AG04450 (cell line): ENCODE measurements at regions not wholly inside any gene's neighbourhood (a gene's known extent, or its start where the extent isn't known, plus 50 kb on each side); places are given as distances from the start of the nearest gene placed in this dataset.

Experiments
- CTCF ChIA-PET: fragments of 300-600, 350-600 bp; formaldehyde crosslinking; extraction: SDS; loops from one replicate; lab custom pipeline; 2022; ENCODE audit warnings: antibody characterized with exemption, inconsistent platforms; lab: Charles Lee
- POLR2A ChIA-PET: fragments of 350-600 bp; formaldehyde crosslinking; extraction: SDS; loops from one replicate; lab custom pipeline; 2021; ENCODE audit warnings: antibody characterized with exemption, inconsistent platforms; lab: Yijun Ruan, JAX
- DNase-seq: peaks from one replicate; pipeline ENCODE4 v3.0.0-alpha.2; 2011; ENCODE audit warnings: low read depth, low spot score
- H3K27ac ChIP-seq: one replicate; pipeline ENCODE4 v1.5.1; 2012; ENCODE audit warnings: low read depth, low read length, control low read depth
- H3K27me3 ChIP-seq: one replicate; pipeline ENCODE4 v1.6.0; 2012; ENCODE audit warnings: low read length; ENCODE audit not compliant: control insufficient read depth, insufficient read depth
- H3K4me3 ChIP-seq: 2 replicates; pipeline ENCODE4 v1.5.1; 2011; ENCODE audit warnings: mild to moderate bottlenecking, low read depth, low read length, control low read depth
- H3K9me3 ChIP-seq: 2 replicates; pipeline ENCODE4 v1.5.1; 2012; ENCODE audit warnings: low read length; ENCODE audit not compliant: control insufficient read depth, insufficient read depth
- TF ChIP-seq, protein P1 (sequence below): IDR thresholded peaks from 2 replicates; pipeline ENCODE4 v1.5.1; 2011; ENCODE audit warnings: low read depth, low read length, control low read depth, inconsistent platforms

DNA sequence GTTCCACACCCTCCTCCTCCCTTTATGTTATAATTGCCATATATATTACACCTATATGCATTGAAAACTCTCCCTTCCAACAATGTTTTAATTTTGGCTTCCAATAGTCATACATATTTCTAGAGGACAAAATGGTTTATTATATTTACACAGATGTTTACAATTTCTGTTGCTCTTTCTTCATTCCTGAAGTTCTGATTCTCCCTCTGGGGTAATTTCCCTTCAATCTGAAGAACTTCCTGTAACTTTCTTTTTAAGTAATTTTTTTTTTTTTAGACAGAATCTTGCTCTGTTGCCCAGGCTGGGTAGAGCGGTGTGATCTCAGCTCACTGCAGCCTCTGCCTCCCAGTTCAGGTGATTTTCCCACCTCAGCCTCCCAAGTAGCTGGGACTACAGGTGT, 173.0 kb upstream of the MAP1B start:
- CTCF ChIA-PET: no interaction called here
- POLR2A ChIA-PET: no interaction called here
- Histone ChIP-seq H3K27me3 (peaks cover 9% of the 10 kb centered on the region), H3K9me3 (no peaks in the 10 kb centered on the region), H3K27ac (no peak overlapping the region), H3K4me3 (no peak overlapping the region)
- no peak for DNase-seq
- TF ChIP-seq, protein P1, sequence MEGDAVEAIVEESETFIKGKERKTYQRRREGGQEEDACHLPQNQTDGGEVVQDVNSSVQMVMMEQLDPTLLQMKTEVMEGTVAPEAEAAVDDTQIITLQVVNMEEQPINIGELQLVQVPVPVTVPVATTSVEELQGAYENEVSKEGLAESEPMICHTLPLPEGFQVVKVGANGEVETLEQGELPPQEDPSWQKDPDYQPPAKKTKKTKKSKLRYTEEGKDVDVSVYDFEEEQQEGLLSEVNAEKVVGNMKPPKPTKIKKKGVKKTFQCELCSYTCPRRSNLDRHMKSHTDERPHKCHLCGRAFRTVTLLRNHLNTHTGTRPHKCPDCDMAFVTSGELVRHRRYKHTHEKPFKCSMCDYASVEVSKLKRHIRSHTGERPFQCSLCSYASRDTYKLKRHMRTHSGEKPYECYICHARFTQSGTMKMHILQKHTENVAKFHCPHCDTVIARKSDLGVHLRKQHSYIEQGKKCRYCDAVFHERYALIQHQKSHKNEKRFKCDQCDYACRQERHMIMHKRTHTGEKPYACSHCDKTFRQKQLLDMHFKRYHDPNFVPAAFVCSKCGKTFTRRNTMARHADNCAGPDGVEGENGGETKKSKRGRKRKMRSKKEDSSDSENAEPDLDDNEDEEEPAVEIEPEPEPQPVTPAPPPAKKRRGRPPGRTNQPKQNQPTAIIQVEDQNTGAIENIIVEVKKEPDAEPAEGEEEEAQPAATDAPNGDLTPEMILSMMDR: no peak

DNA sequence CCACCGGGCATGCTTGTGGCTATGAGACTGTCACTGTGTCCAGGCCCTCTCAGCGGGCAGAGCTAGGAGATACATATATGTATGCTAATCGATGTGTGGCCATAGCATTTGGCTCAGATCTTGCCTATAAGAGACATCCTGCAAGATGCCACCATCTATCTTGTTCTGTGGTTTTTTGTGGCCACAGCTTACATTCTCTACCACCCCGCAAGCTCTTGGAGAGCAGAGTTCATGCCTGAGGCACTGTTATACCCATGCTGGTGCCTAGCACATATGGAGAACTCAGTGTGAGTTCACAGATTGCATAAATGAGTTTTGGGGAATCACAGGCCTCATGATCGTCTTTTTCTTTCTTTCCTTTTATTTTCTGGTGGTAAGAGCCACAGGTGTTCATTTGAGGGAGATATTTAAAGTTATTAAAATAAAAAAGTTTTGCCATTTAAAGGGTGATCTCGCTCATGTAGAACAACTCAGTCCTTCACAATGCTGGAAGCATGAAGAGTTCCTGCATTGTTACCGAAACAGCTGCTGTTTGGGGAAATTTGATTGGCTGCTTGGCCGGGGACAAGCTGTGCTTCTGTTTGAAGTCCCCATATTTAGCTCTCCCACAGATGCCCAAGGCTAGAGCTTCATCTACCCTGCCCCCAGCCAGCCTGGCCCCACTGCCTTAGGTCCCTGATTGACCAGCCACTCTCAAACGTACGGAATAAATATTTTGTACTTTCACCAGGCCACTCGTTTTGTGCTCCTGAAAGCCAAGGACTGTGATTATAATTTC, 169.2 kb upstream of the MAP1B start:
- DNase-seq: no peak
- no peak overlapping the region for H3K27ac ChIP-seq
- ChIA-PET POLR2A (no interaction called here), CTCF (no interaction called here)
- peaks cover 18% of the 10 kb centered on the region for H3K27me3 ChIP-seq
- H3K4me3 ChIP-seq: no peak overlapping the region
- H3K9me3 ChIP-seq: no peaks in the 10 kb centered on the region
- TF ChIP-seq, protein P1: no peak

DNA sequence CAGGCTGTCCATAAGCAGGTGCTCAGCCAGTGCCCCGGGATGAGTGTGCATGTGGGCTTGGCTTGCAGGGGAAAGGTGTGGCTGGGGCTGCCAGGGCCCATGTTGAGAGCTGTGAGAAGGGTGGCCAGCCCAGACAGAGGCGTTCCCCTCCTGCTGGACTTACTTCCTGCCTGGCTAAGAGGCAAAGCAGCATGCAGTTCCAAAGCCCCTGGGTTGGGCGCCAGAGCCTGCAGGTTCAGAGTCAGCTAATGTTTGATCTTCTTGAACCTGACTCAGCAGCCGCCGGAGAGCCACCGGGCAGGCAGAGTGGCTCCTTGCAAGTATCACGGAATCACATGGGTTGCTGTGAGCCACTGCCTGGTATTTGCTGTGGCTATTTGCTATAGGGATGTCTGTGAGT, 168.4 kb upstream of the MAP1B start:
- no peak overlapping the region for H3K27ac ChIP-seq
- peaks cover 22% of the 10 kb centered on the region for H3K27me3 ChIP-seq
- ChIA-PET POLR2A (no interaction called here), CTCF (no interaction called here)
- TF ChIP-seq, protein P1: no peak
- DNase-seq: no peak
- no peaks in the 10 kb centered on the region for H3K9me3 ChIP-seq
- no peak overlapping the region for H3K4me3 ChIP-seq

DNA sequence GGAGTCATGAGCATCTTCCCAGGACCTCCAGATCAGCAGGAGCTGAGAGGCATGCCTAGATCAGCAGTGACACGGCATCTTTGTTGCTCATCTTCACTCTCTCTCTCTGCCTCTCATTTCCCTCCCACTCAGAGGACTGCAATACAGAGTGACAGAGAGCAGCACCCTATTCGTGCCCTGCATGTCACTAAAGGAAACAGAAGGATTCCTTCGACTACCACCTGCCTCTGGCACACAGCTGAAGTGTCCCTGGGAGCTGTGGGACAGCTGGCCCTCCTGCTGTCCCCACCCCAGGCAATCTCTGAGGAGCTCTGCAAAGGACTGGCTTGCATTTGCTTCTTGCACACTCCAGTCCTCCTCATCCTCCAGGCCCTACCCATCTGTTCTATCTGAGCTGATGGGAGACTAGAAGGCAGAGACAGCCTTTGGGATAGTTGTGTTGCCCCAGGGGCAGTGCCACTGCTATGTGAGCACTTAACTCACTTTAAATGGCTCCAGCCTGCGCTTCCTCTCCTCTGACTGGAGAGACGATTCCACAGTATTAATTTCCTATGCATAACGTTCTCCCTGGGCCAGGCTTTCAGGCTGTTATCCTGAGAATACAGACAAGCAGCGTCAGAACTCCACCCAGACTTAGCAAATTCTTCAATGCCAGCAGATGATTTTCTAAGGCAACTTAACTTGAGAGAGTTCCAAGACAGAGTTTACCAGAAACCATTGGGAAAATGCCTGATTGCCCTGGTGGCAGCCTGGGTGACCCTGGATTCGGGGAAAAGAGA, 167.6 kb upstream of the MAP1B start:
- POLR2A ChIA-PET: no interaction called here

More for the DNA sequence above, 167.6 kb upstream of the MAP1B start:
- DNase-seq: no peak
- Histone ChIP-seq H3K27ac (no peak overlapping the region), H3K9me3 (no peaks in the 10 kb centered on the region), H3K4me3 (no peak overlapping the region), H3K27me3 (peaks cover 27% of the 10 kb centered on the region)
- TF ChIP-seq, protein P1: no peak
- CTCF ChIA-PET: no interaction called here
